Activated naive CD8-positive, alpha-beta T cell treated with anti-CD3 and anti-CD28 coated beads, Interleukin-2, amount 10 ng/mL, durations not matched to agents 7 days and 5 days (primary cell): ENCODE measurements at regions not wholly inside any gene's neighbourhood (a gene's known extent, or its start where the extent isn't known, plus 50 kb on each side); places are given as distances from the start of the nearest gene placed in this dataset.

ENCODE experiments used
- ATAC-seq: fragments of 150-1000 bp; cut with Tn5 transposase; one replicate; pipeline ENCODE4 v1.10.0; 2021; ENCODE audit warnings: low read depth, moderate library complexity
- POLR2A ChIA-PET: fragments of 350-600 bp; sonication (Branson Sonifier 250); formaldehyde crosslinking; loops from one replicate; lab custom pipeline; 2021; ENCODE audit warnings: antibody characterized with exemption; lab: Charles Lee
- DNase-seq: peaks from one replicate; pipeline ENCODE4 v3.0.0; 2021
- H3K27ac Mint-ChIP-seq: one replicate; pipeline ENCODE4 v1.8.0; 2022; ENCODE audit warnings: mild to moderate bottlenecking, mixed read lengths
- H3K27me3 Mint-ChIP-seq: one replicate; pipeline ENCODE4 v1.8.0; 2022; ENCODE audit warnings: mild to moderate bottlenecking, moderate library complexity, mixed read lengths
- H3K36me3 Mint-ChIP-seq: one replicate; pipeline ENCODE4 v1.8.0; 2021; ENCODE audit warnings: mild to moderate bottlenecking, mixed read lengths
- H3K4me1 Mint-ChIP-seq: one replicate; pipeline ENCODE4 v1.8.0; 2021; ENCODE audit warnings: mixed read lengths
- H3K4me3 Mint-ChIP-seq: one replicate; pipeline ENCODE4 v1.8.0; 2022; ENCODE audit warnings: mild to moderate bottlenecking, moderate library complexity, mixed read lengths
- H3K9me3 Mint-ChIP-seq: one replicate; pipeline ENCODE4 v1.8.0; 2021; ENCODE audit warnings: mixed read lengths

DNA sequence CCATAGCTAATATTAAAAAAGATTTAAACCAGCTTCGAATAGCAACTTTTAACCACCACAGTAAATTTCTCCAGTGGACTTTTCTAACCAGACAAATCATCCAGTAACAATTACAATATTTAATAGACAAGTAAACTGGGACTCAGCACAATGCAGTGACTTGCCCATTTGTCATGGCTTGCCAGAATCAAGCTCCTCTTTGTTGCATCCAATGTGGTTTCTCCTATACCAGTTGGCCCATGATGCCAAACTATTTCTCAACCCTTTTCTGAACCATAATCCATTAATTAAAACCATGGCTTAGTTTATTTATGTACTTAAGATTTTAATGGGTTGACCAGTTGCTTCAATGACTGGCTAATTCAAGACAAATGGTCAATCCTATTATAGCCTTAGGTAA, 64.4 kb downstream of the DIO2 start:
- no peak overlapping the region for H3K27ac Mint-ChIP-seq
- DNase-seq (no peak), ATAC-seq (no peak)
- no peak overlapping the region for H3K4me3 Mint-ChIP-seq
- H3K9me3 Mint-ChIP-seq = peaks cover 2% of the 10 kb centered on the region
- no peaks in the 10 kb centered on the region for H3K27me3 Mint-ChIP-seq
- POLR2A ChIA-PET = no interaction called here
- H3K4me1 Mint-ChIP-seq = no peaks in the 10 kb centered on the region
- H3K36me3 Mint-ChIP-seq = no peaks in the 10 kb centered on the region

DNA sequence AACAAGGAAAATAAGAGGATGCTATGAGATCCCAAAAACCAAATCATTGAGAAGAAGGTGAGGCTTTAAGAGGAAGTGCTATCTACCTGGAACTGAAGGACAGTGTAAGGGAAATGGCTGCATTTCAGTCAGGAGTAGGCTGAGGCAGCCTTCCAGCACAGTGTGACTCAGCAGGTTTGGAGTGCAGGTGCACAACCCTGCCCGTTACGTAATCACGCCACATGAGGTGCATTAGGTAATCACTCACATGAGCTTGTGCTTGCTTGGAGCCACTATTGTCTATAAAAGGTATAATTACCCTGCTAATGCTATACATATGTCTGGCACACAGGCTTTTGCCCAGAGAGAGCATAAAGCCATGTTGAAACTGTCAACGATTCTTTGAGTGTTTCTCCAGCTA, 74.9 kb downstream of the DIO2 start:
- ATAC-seq = no peak
- Mint-ChIP-seq H3K27ac (no peak overlapping the region), H3K4me1 (no peaks in the 10 kb centered on the region), H3K4me3 (no peak overlapping the region), H3K9me3 (peaks cover 14% of the 10 kb centered on the region), H3K27me3 (no peaks in the 10 kb centered on the region), H3K36me3 (no peaks in the 10 kb centered on the region)
- no peak for DNase-seq
- POLR2A ChIA-PET = no interaction called here

DNA sequence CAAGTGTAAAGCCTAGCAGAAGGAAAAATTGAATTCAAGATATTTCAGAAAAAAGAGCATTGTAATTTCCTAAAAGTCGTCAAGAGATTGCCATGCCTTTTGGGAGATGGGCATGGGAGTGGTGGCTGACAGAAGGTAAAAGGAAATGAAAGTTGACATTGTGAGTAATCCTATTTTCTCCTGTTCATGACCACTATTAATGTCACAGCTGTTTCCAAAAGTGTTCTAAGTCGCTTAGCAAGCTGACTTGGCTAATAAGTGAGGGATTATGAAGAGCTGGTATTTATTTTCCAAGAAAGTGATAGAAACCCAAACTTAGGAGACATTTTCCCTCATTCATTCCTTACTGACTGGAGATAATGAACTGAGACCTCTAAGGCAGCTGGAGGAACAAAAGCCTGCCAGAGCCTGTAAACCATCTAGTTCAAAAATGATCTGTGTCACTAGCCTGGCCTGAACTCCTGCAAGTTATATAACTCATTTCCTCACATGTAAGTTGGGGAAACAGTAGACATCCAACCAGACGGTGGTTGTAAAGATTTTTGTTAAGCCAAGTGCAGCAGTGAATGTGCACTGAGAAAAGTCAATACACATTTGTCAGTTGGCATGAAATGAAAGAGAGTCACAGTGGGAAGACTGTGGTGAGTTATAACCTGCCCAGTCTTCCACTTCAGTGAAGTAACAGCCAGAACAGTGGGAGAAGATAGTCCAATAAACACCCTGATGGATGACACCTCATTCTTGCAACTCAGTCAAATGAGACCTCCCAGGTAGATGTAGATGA, 75.8 kb downstream of the DIO2 start:
- Mint-ChIP-seq H3K4me3 (no peak overlapping the region), H3K36me3 (no peaks in the 10 kb centered on the region), H3K27me3 (no peaks in the 10 kb centered on the region), H3K4me1 (no peaks in the 10 kb centered on the region), H3K9me3 (peaks cover 14% of the 10 kb centered on the region), H3K27ac (no peak overlapping the region)
- POLR2A ChIA-PET = no interaction called here
- ATAC-seq (no peak), DNase-seq (no peak)

DNA sequence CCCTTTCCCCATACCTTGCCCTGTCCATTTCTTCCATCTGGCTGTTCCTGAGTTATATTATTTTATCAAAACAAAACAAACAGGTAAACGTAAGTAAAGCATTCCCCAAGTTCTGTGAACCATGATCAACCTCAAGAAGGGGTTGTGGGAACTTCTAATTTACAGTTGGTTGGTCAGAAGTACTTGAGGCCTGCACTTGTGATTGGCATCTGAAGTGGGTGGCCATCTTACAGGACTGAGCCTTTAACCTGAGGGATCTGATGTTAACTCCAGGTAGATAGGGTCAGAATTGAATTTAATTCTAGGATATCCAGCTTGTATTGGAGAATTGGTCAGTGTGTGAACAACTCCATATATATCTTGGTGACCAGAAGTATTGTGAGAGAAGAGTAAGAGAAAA, 77.0 kb downstream of the DIO2 start:
- Mint-ChIP-seq H3K4me3 (no peak overlapping the region), H3K9me3 (peaks cover 13% of the 10 kb centered on the region)
- no peak for DNase-seq

DNA sequence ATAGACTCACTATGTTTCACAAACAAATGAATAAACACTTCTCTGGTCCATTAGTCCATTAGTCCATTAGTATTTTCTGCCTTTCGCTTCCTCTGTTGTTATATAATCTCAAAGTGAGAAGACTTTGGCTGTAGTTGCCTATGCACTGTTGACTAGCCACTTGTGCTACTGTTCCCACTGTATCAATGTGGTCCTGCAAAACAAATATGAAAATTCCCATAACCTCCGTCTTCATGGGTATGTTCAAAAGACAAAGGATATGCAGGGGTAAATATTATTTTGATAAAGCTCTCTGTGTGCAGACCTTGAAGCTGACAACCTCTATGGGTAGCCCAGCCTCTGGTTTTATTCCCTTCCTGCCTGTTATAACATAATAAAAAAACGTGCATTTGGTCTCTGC, 77.8 kb downstream of the DIO2 start:
- Mint-ChIP-seq H3K4me1 (no peaks in the 10 kb centered on the region), H3K27ac (no peak overlapping the region), H3K4me3 (no peak overlapping the region), H3K36me3 (no peaks in the 10 kb centered on the region), H3K9me3 (peaks cover 15% of the 10 kb centered on the region), H3K27me3 (no peaks in the 10 kb centered on the region)
- POLR2A ChIA-PET = no interaction called here
- DNase-seq = no peak
- no peak for ATAC-seq

More for the DNA sequence above, 77.0 kb downstream of the DIO2 start:
- Mint-ChIP-seq H3K36me3 (no peaks in the 10 kb centered on the region), H3K27me3 (no peaks in the 10 kb centered on the region), H3K27ac (no peak overlapping the region), H3K4me1 (no peaks in the 10 kb centered on the region)
- POLR2A ChIA-PET = no interaction called here
- no peak for ATAC-seq

DNA sequence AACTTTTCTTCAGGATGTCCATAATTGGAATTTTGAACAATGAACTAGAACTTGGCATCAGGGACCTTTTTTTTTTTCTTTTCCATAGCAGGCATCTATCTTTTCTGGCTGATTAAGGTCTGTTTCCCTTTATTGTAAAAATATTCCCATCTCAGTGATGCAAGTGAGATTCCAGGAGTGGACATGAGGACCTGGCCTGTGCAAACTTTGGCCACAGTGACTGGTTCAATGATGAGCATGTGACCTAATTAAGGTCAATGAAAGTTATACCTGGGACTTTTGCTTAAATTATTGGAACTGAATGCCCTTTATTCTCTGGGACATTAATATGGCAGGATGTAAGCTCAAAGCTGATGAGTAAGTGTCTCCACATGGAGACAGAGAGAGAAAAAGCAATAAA, 83.8 kb downstream of the DIO2 start:
- Mint-ChIP-seq H3K4me1 (no peaks in the 10 kb centered on the region), H3K4me3 (no peak overlapping the region), H3K9me3 (peaks cover 14% of the 10 kb centered on the region), H3K27me3 (no peaks in the 10 kb centered on the region), H3K36me3 (no peaks in the 10 kb centered on the region), H3K27ac (no peak overlapping the region)
- POLR2A ChIA-PET = no interaction called here
- DNase-seq (no peak), ATAC-seq (no peak)

DNA sequence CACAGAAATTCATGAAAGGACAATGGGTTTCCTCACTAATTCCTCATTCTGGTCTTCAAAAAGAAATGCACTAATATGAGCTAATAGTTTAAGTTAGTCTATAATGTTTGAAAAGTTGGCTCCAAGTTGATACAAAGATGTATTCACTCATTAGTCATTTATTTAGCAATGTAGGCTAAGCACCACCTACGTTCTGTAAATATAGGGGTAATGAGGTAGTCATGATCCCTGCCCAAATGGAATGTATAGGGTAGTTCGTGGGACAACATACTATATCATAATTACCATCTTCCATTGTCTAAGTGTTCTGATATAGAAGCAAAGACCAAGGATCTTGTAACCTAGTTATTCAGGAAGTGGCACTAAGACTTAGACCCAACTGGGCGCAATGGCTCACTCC, 86.5 kb downstream of the DIO2 start:
- Mint-ChIP-seq H3K4me3 (no peak overlapping the region), H3K4me1 (no peaks in the 10 kb centered on the region), H3K27me3 (no peaks in the 10 kb centered on the region), H3K36me3 (no peaks in the 10 kb centered on the region), H3K9me3 (peaks cover 22% of the 10 kb centered on the region), H3K27ac (no peak overlapping the region)
- ATAC-seq (no peak), DNase-seq (no peak)
- POLR2A ChIA-PET = no interaction called here

DNA sequence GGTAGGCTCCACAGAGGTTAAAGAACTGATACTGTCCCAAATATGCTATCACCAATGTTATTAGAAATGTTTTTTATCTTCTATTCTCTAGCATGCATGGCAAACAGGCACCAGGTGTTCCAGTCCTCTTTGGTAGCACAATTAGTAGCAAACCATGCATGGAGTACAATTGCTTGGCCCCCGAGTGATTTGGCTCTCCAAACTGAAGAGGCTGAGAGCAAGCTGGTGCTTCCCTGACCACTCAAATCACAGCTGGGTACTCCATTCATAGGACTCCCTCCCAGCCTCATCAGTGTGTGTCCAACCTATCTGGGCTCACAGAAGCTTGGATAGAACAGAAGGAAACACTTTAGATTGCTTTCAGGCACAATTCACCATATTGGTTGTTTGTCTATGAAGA, 93.4 kb downstream of the DIO2 start:
- peaks cover 10% of the 10 kb centered on the region for H3K9me3 Mint-ChIP-seq
- POLR2A ChIA-PET = no interaction called here
- ATAC-seq (no peak), DNase-seq (no peak)
- H3K27ac Mint-ChIP-seq = no peak overlapping the region
- no peaks in the 10 kb centered on the region for H3K27me3 Mint-ChIP-seq
- no peak overlapping the region for H3K4me3 Mint-ChIP-seq
- H3K4me1 Mint-ChIP-seq = no peaks in the 10 kb centered on the region
- no peaks in the 10 kb centered on the region for H3K36me3 Mint-ChIP-seq

DNA sequence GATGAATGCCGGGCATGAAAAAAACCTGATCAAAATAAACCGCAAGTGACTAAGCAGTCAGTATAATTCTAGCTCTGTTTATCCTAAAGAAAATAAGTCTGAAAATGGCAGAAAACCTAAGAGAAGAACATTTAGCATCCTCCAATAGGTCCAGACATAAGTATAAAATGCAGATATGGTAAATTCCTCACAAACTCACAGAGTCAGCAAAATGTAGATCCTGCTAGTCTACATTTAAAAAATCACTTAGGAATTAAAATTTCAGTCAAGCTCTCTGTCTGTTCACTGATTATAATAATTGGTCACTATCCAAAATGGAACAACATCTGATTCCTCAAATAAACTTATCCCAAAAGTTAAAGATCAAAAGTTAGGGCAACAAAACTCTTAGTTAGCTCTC, 95.1 kb downstream of the DIO2 start:
- no peaks in the 10 kb centered on the region for H3K27me3 Mint-ChIP-seq
- H3K9me3 Mint-ChIP-seq = peaks cover 1% of the 10 kb centered on the region
- no peak overlapping the region for H3K4me3 Mint-ChIP-seq
- POLR2A ChIA-PET = no interaction called here
- no peaks in the 10 kb centered on the region for H3K36me3 Mint-ChIP-seq
- DNase-seq = no peak
- no peak overlapping the region for H3K27ac Mint-ChIP-seq
- H3K4me1 Mint-ChIP-seq = no peaks in the 10 kb centered on the region
- ATAC-seq = no peak

DNA sequence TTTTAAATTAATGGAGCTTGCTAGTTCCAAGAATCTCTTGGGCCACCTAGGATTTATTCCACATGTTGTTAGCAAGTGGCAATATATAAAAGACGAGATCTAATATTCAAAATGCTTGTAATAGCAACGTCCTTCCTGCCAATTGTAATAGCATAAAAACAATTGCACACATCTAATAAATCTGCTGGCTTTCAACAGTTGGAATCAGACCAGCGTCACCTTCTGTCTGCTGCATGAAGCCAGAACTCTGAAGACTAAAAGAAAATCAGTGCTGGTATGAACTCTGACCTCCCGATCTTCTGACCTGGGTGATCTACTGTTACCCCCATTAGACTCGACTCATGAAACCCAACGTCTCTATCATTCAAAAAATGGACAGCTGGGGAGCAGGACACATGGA, 100.6 kb downstream of the DIO2 start:
- Mint-ChIP-seq H3K9me3 (no peaks in the 10 kb centered on the region), H3K4me1 (no peaks in the 10 kb centered on the region), H3K27ac (no peak overlapping the region), H3K4me3 (no peak overlapping the region), H3K36me3 (no peaks in the 10 kb centered on the region), H3K27me3 (no peaks in the 10 kb centered on the region)
- POLR2A ChIA-PET = no interaction called here
- no peak for ATAC-seq
- DNase-seq = no peak

DNA sequence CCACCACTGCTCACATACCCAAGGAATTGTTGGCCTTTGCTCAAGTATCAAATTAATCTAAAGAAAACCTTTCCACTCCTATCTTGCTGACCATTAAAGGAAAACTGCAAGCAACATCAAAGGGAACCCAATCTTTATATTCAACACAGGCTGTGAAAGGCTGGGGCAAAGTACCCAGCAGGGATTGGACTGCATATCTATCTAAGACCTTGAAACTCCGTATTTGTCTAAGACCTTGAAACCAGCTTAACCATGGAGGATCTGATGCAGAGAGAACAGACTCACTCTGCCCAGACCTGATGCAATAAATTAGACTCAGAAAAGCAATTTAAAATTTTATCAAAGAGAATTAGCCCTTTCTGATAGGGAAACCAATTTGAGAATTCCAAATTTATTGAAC, 102.2 kb downstream of the DIO2 start:
- POLR2A ChIA-PET = no interaction called here
- Mint-ChIP-seq H3K27ac (no peak overlapping the region), H3K9me3 (no peaks in the 10 kb centered on the region), H3K4me1 (no peaks in the 10 kb centered on the region), H3K4me3 (no peak overlapping the region), H3K27me3 (no peaks in the 10 kb centered on the region), H3K36me3 (no peaks in the 10 kb centered on the region)
- DNase-seq (no peak), ATAC-seq (no peak)

DNA sequence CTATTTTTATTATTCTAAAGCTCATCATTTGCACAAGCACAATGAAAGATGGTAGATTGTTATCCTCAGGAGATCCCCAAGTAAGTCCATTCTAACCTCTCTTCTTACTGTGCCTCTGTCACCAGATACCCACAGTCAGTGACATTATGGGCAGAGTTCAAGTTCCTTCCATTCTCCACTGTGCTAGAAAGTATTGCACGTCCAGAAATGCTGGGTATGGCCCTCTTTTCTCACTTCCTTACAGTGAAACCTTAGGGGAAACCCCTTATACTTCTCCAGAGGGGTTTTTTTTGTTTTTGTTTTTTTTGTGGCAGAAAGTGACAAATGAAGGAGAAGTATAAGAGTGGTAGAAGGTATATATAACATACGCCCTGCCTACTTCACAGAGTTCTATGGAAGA, 102.9 kb downstream of the DIO2 start:
- ATAC-seq (no peak), DNase-seq (no peak)
- Mint-ChIP-seq H3K9me3 (no peaks in the 10 kb centered on the region), H3K27ac (no peak overlapping the region), H3K4me1 (no peaks in the 10 kb centered on the region), H3K36me3 (no peaks in the 10 kb centered on the region), H3K27me3 (no peaks in the 10 kb centered on the region), H3K4me3 (no peak overlapping the region)
- POLR2A ChIA-PET = no interaction called here

DNA sequence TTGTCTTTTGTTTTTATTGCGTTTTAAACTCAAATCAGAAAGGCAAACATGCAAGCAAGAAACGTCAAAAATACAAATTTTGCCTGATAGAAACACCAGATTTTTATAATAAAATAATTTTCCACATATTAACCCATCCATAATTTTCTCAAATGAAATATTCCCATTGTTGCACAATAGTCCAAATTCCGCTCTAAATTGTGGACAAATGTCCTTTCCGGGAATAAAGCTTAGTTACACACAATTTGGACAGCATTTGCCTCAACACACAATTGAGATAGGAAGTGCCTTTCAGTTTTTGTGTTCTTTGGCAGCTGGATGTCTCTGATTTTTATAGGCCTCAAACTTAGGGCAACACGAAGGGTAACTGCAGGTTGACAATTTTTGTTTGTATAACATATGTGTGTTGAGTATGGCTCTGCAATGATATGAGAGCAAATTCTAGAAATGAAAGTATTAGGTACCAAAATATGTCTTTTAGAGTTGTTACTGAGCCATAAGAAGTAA, 105.8 kb downstream of the DIO2 start:
- no peak for DNase-seq
- Mint-ChIP-seq H3K27ac (no peak overlapping the region), H3K4me3 (no peak overlapping the region), H3K4me1 (no peaks in the 10 kb centered on the region), H3K9me3 (no peaks in the 10 kb centered on the region), H3K36me3 (no peaks in the 10 kb centered on the region), H3K27me3 (no peaks in the 10 kb centered on the region)
- POLR2A ChIA-PET = no interaction called here
- no peak for ATAC-seq

DNA sequence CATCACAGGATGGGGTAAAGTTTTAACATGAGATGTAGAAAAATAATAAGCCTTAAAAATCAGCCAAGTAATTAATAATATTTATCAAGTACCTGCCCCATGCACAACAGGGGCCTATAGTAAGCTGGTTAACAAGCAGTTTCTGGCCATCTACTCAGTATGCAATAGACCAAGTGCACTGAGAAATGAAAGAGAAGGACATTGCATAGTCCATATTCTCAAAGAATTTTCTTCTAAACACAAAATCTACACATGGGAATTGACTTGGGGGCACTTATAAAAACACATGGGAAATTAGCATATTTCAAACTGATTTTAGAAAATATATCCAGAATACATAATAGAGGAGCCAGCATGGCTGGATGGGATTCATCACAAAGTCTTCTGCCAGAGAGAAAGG, 109.5 kb downstream of the DIO2 start:
- H3K4me1 Mint-ChIP-seq = no peaks in the 10 kb centered on the region
- ATAC-seq (no peak), DNase-seq (no peak)
- H3K9me3 Mint-ChIP-seq = peaks cover 4% of the 10 kb centered on the region
- H3K36me3 Mint-ChIP-seq = no peaks in the 10 kb centered on the region
- H3K27ac Mint-ChIP-seq = no peak overlapping the region
- no peaks in the 10 kb centered on the region for H3K27me3 Mint-ChIP-seq
- H3K4me3 Mint-ChIP-seq = no peak overlapping the region
- POLR2A ChIA-PET = no interaction called here
